K562 (cell line): ENCODE measurements at regions not wholly inside any gene's neighbourhood (a gene's known extent, or its start where the extent isn't known, plus 50 kb on each side); places are given as distances from the start of the nearest gene placed in this dataset.

Experiments
- CBX5 ChIP-seq: IDR thresholded peaks from 2 replicates; pipeline ENCODE4 v1.6.1; 2014; ENCODE audit warnings: low read depth, borderline replicate concordance
- EP300 ChIP-seq: IDR thresholded peaks from 2 replicates; pipeline ENCODE4 v1.6.1; 2012; ENCODE audit warnings: low read length, improper control_type of control experiment
- FOXM1 ChIP-seq, 2 experiments: fragments of 450-650 bp in 1 of 2; sonication (generic) in 1 of 2; formaldehyde crosslinking in 1 of 2; IDR thresholded peaks; 2 replicates each; pipeline versions ENCODE4 v1.6.1 to v1.9.0; 2017 to 2022; ENCODE audit warnings: low read depth in 2 of 2, mild to moderate bottlenecking in 2 of 2, missing genetic modification reagents in 1 of 2, moderate library complexity in 1 of 2
- ILF3 ChIP-seq: fragments of 450-650 bp; IDR thresholded peaks from 2 replicates; pipeline ENCODE4 v1.6.1; 2018; ENCODE audit warnings: antibody characterized with exemption, mild to moderate bottlenecking, moderate library complexity, borderline replicate concordance
- KHSRP ChIP-seq: fragments of 450-650 bp; IDR thresholded peaks from 2 replicates; pipeline ENCODE4 v1.6.1; 2017
- LCOR ChIP-seq: sonication (generic); formaldehyde crosslinking; IDR thresholded peaks from 2 replicates; pipeline ENCODE4 v1.8.0; 2022; ENCODE audit warnings: mild to moderate bottlenecking, missing genetic modification reagents
- NR3C1 ChIP-seq: sonication (generic); formaldehyde crosslinking; IDR thresholded peaks from 2 replicates; pipeline ENCODE4 v1.8.1; 2022; ENCODE audit warnings: missing genetic modification reagents
- XRCC3 ChIP-seq: fragments of 450-650 bp; IDR thresholded peaks from 2 replicates; pipeline ENCODE4 v1.6.1; 2017; ENCODE audit warnings: mild to moderate bottlenecking, moderate library complexity
- ZBTB40 ChIP-seq, 2 experiments: fragments of 450-650 bp in 1 of 2; sonication (generic) in 1 of 2; formaldehyde crosslinking in 1 of 2; IDR thresholded peaks; 2 replicates each; pipeline versions ENCODE4 v1.7.1 to v1.9.0; 2016 to 2022; ENCODE audit warnings: inconsistent platforms in 1 of 2, mild to moderate bottlenecking in 1 of 2, missing genetic modification reagents in 1 of 2
- ZNF140 ChIP-seq: fragments of 250-450 bp; sonication (Bioruptor Pico); IDR thresholded peaks from 2 replicates; pipeline ENCODE4 v1.8.0; 2021; ENCODE audit warnings: moderate library complexity, mild to moderate bottlenecking, inconsistent platforms

DNA sequence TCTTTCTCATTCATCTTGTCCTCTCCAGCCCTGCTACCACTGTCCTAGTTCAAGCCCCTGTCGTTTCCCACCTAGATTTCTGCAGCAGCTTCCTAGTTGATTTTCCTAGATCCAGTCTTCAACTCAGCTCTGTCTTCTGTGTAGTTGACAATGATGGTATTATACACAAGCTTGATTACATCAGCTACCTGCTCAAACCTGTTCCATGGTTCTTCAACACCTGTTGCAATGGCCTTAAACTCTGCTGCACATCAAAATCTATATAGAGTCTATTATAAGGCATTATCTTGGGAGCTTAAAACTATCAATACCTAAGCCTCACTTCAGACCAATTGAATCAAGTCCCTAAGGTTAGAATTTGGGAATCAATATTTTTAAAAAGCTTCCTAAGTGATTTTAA lies 71.7 kb upstream of the PELI2 start (continued):
- no peak for TF ChIP-seq ZBTB40 (IDR thresholded peaks at IDR 0.05)
- TF ChIP-seq ZBTB40 (CRISPR knock-in tag; IDR thresholded peaks at IDR 0.05), result no peak
- no peak for TF ChIP-seq ZNF140 (CRISPR knock-in tag)
- TF ChIP-seq EP300, result no peak
- TF ChIP-seq XRCC3, result no peak
- TF ChIP-seq ILF3, result no peak
- TF ChIP-seq FOXM1 (IDR thresholded peaks at IDR 0.05; ENCODE audit: low read depth), result no peak
- TF ChIP-seq FOXM1 (CRISPR knock-in tag; IDR thresholded peaks at IDR 0.05; ENCODE audit: low read depth), result no peak
- no peak for TF ChIP-seq NR3C1
- no peak for TF ChIP-seq KHSRP
- TF ChIP-seq LCOR (CRISPR knock-in tag), result no peak
- TF ChIP-seq CBX5, result no peak
